ENCODE measurements at regions not wholly inside any gene's neighbourhood (a gene's known extent, or its start where the extent isn't known, plus 50 kb on each side); places are given as distances from the start of the nearest gene placed in this dataset.
"Not testable (repeated sequence)": the region's sequence is repeated elsewhere in the genome, so short reads cannot be mapped to it uniquely, and the experiment has no call there.

GRCh38 chr15:59762558-59762957, 73.4 kb upstream of the BNIP2 start:
- intact Hi-C loops (cut with DNase I; ENCODE audit: low total_unique reads), result no loop called here
- no peak for TF ChIP-seq POLR2A (IDR thresholded peaks at IDR 0.05)
- TF ChIP-seq, protein P1, sequence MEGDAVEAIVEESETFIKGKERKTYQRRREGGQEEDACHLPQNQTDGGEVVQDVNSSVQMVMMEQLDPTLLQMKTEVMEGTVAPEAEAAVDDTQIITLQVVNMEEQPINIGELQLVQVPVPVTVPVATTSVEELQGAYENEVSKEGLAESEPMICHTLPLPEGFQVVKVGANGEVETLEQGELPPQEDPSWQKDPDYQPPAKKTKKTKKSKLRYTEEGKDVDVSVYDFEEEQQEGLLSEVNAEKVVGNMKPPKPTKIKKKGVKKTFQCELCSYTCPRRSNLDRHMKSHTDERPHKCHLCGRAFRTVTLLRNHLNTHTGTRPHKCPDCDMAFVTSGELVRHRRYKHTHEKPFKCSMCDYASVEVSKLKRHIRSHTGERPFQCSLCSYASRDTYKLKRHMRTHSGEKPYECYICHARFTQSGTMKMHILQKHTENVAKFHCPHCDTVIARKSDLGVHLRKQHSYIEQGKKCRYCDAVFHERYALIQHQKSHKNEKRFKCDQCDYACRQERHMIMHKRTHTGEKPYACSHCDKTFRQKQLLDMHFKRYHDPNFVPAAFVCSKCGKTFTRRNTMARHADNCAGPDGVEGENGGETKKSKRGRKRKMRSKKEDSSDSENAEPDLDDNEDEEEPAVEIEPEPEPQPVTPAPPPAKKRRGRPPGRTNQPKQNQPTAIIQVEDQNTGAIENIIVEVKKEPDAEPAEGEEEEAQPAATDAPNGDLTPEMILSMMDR (IDR thresholded peaks at IDR 0.05), result no peak

DNA sequence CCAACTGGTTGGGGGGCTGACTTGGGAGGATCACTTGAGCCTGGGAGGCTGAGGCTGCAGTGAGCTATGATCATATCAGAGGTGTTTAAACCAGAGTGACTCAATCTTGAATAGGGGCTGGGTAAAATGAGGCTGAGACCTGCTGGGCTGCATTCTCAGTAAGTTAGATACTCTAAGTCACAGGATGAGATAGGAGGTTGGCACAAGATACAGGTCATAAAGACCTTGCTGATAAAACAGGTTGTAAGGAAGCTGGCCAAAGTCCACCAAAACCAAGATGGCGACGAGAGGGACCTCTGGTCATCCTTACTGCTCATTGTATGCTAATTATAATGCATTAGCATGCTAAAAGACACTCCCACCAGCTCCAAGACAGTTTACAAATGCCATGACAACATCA, 71.1 kb upstream of the BNIP2 start:
- DNase-seq (ENCODE audit: low spot score in 2 of 2); intact Hi-C loops (cut with DNase I; ENCODE audit: low total_unique reads); H3K4me3 ChIP-seq (ENCODE audit: low read depth, poor library complexity, severe bottlenecking): not testable (repeated sequence)
- 75 to 93% methylated on average over 2 of the region's 2 CpGs for WGBS, 2 donors

More at GRCh38 chr15:59762558-59762957, 73.4 kb upstream of the BNIP2 start:
- H3K4me3 ChIP-seq (ENCODE audit: low read depth, poor library complexity, severe bottlenecking), result no peak overlapping the region
- no peak for DNase-seq (ENCODE audit: low spot score in 2 of 2)
- WGBS, 2 donors, result 54 to 69% methylated on average over 3 of the region's 3 CpGs

GRCh38 chr15:59751552-59752413, 62.7 kb upstream of the BNIP2 start:
- no peak for DNase-seq (ENCODE audit: low spot score in 2 of 2)
- no peak overlapping the region for H3K4me3 ChIP-seq (ENCODE audit: low read depth, poor library complexity, severe bottlenecking)
- TF ChIP-seq, protein P1 (IDR thresholded peaks at IDR 0.05), result no peak
- no peak for TF ChIP-seq POLR2A (IDR thresholded peaks at IDR 0.05)
- intact Hi-C loops (cut with DNase I; ENCODE audit: low total_unique reads), result no loop called here
- 49 to 55% methylated on average over 7 of the region's 7 CpGs for WGBS, 2 donors

DNA sequence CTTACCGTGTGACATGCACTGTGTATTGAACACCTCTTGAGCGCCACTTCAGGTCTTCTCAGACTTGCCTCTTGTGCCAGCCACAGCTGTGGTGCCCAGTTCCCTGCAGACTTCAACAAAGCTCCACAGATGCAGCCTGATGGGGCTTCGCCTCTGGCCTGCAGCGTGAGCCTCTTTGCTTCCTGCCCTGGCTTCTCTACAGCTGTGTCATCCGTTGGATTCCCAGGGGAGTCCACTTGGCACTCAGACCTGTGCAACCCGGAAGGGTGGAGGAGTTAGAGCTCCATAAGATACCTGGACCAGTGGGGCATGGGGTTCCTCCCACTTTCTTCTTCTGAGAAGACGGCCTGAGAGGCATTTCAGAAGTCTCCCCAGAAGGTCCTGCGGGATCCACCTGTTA, 57.7 kb upstream of the BNIP2 start:
- no peak for TF ChIP-seq POLR2A (IDR thresholded peaks at IDR 0.05)
- TF ChIP-seq, protein P1 (IDR thresholded peaks at IDR 0.05), result no peak
- intact Hi-C loops (cut with DNase I; ENCODE audit: low total_unique reads), result no loop called here
- WGBS, 2 donors, result 87 to 88% methylated on average over 8 of the region's 8 CpGs
- no peak overlapping the region for H3K4me3 ChIP-seq (ENCODE audit: low read depth, poor library complexity, severe bottlenecking)
- DNase-seq (ENCODE audit: low spot score in 2 of 2), result no peak

DNA sequence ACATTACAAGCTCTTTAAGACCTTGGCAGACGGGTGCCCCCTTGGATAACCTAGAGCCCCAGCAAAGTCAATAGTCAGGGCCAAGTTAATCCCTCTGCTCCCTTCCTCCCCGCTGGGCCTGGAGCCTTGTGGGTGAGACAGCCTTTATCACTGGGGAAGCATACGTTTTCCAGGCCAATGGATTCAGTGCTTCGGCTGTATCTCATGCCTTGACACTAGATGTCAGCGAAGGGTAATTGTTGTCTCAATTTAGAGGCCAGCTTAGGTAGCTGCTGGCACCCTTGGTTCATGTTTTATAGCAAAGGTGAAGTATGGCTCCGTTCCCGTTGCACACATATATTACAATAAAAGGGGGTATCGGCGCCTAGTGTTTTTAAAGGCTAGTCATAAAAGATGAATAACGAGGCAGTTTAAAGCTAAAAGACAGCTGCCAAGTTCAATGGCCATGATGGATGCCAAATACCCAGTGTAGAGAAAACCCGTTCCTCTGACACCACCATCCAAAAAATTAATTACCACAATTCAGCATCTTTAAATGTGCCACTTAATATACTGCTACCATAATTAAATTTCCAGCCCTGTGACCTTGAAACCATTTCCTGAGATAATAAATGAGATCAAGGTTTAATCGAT, 52.3 kb upstream of the BNIP2 start:
- WGBS, 2 donors, result 28 to 36% methylated on average over 12 of the region's 12 CpGs
- no peak overlapping the region for H3K4me3 ChIP-seq (ENCODE audit: low read depth, poor library complexity, severe bottlenecking)
- intact Hi-C loops (cut with DNase I; ENCODE audit: low total_unique reads), result no loop called here
- TF ChIP-seq, protein P1 (IDR thresholded peaks at IDR 0.05), result no peak
- no peak for TF ChIP-seq POLR2A (IDR thresholded peaks at IDR 0.05)
- no peak for DNase-seq (ENCODE audit: low spot score in 2 of 2)

DNA sequence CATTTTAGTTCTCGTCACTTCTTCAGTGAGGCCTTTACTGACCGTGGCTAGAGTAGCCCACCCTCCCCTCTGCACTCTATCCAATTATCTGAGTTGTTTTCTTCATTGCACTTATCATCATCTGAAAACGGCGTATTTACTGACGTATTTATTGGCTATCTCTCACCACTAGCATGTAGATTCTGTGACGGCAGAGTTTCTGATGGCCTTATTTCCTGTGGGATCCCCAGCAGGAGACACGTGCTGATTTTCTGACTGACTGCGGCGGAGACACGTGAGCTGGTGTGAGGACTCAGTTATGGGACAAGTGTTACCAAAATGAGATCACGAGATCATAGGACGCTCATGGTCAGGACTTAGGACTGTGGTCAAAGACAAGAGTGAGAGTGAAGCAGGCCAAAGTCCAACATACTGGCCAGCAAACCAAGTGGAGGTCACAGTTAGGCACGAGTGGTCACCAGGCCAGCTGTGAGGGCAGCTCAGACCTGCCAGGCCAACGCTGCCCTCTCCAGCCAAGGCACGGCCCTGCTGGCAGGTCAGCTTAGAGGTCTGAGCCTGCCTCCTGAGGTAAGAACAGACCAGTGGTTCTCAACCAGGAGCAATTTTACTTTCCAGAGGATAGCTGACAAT, 50.6 kb upstream of the BNIP2 start:
- no peak overlapping the region for H3K4me3 ChIP-seq (ENCODE audit: low read depth, poor library complexity, severe bottlenecking)
- TF ChIP-seq, protein P1 (IDR thresholded peaks at IDR 0.05), result no peak
- TF ChIP-seq POLR2A (IDR thresholded peaks at IDR 0.05), result no peak
- WGBS, 2 donors, result 87% methylated on average over 15 of the region's 15 CpGs
- intact Hi-C loops (cut with DNase I; ENCODE audit: low total_unique reads), result no loop called here
- no peak for DNase-seq (ENCODE audit: low spot score in 2 of 2)

Measured in lower leg skin (tissue), 4 donors.